ENCODE measurements at regions not wholly inside any gene's neighbourhood (a gene's known extent, or its start where the extent isn't known, plus 50 kb on each side); places are given as distances from the start of the nearest gene placed in this dataset.

- TF ChIP-seq CTCF (IDR thresholded peaks at IDR 0.05) (no peak), POLR2A (IDR thresholded peaks at IDR 0.05) (no peak)
These were observed 1143.3 kb upstream of the AUTS2 start for GRCh38 chr7:68454931-68455330.
